GM21786 (cell line): ENCODE measurements at regions not wholly inside any gene's neighbourhood (a gene's known extent, or its start where the extent isn't known, plus 50 kb on each side); places are given as distances from the start of the nearest gene placed in this dataset.
A peak's percentile ranks its signal among the peaks of the same experiment; 100 is the strongest.

Experiments used
- ATAC-seq: cut with Tn5 transposase; IDR thresholded peaks from one replicate; pipeline ENCODE4 v1.9.1; 2021; ENCODE audit not compliant: unreplicated experiment

DNA sequence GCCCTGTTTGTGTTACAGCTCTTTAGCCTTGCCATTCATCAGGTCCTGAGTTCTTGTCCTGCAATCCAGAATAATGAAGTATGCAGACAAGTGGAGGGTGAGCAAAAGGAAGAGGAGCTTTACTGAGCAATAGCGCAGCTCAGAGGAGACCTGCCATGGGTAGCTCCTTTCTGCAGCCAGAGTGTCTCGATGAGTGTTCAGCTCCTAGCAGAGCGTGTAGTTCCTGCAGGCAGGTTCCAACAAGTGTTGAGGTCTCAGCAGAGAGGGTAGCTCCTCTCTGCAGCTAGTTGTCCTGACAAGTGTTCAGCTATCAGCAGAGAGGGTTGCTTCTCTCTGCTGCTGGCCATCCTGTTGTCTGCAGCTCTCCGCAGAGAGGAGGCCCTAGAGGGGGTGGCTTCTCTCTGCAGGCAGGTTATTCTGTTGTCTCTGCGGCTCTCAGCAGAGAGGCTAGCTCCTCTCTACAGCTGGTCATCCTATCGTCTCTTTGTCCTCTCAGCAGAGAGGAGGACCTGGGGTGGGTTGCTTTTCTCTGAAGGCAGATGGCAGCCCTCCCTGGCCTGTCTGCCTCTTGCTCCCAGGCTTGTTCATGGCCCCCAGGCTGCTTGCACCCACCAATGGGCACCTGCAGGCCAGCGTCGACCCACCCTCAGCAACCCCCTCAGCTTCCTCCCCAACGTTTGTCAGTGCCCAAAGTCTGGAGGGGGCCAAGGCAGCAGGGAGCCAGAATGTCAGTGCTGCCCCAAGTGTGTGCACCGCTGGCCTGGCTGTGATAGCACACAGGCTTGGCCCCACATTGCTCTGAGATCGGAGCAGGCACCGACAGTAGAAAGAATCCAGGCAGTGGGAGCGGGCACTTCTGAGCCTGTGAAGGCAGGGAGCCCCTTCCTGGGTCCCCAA lies 112.5 kb upstream of the RUNX3 start:
- ATAC-seq: no peak

DNA sequence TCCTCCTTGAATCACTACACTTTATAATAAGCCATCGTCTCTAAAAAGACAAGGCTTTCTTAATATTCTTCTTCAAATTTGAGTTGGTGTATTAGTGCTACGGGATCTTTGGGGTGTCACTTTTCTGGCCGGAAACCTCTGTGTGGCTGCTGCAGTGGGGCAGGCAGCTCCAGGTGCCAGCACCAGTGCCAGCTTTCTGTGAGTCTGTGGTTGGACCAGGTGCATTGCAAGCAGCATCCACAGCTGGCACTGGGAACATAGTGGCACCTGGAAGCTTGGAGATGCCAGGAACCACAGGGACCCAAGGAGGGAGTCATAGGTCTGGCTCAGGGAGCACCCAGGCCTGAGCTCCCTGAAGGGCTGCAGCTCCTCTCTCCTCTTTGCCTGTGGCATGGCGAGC lies 111.8 kb upstream of the RUNX3 start:
- no peak for ATAC-seq

DNA sequence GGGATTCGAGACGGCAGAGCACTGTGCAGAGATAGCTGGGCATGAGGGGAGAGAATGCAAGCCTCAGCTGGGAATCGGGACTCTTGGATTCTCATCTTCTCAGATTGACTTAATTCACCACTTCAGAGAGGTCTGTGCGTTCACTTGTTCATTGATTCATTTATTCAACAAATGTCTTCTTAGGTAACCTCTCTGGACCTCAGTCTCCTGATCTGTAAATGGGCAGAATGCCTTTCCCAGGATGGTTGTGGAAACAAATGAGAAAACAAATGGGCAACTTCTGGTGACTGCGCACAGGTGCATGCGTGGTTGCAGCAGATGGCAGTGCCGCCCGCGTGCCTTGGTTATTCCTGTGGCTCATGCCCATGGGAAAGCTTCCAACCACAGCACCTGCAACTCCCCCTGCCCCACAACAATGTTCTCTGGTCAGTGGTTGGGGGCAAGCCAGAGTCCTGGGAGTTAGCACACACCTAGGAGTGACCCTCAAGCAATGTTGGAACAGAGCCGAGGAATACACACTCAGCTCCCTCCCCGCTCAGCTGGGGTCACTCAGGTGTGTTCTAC lies 110.1 kb upstream of the RUNX3 start:
- ATAC-seq: no peak

DNA sequence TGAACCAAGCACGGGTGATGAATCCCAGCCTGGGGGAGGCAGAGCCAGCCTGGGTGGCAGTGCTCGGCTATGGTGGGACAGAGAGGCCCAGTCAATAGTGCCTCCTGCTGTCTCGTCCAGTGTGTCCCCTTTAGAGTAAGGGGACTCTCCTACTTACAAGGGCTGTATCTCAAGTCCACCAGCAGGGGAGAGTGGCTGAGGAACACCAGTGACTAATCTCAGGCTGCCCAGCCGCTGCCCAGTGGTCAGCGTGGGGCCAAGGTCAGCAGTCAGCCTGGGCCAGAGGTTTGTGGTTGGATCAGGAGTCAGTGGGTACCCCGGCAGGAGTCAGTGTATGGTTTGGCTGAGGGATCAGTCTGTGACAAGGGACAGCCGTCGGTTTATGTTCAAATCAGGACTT lies 109.2 kb upstream of the RUNX3 start:
- no peak for ATAC-seq

DNA sequence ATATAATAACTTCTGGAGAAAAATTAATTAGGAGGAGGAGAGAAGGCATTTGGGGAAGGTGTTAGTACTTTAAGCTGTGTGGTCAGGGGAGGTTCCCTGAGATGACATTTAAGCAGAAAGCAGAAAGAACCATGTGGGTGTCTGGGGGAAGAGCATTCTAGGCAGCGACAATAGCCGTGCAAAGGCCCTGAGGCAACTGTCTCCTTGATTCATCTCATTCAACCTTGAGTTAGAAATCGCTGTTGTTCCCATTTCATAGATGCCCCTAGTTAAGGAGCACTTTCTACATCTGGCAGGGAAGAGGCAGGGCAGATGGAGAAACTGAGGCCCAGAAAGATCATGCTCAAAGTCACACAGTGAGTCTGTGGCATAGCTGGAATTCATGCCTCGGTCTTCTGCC lies 108.6 kb upstream of the RUNX3 start:
- no peak for ATAC-seq

DNA sequence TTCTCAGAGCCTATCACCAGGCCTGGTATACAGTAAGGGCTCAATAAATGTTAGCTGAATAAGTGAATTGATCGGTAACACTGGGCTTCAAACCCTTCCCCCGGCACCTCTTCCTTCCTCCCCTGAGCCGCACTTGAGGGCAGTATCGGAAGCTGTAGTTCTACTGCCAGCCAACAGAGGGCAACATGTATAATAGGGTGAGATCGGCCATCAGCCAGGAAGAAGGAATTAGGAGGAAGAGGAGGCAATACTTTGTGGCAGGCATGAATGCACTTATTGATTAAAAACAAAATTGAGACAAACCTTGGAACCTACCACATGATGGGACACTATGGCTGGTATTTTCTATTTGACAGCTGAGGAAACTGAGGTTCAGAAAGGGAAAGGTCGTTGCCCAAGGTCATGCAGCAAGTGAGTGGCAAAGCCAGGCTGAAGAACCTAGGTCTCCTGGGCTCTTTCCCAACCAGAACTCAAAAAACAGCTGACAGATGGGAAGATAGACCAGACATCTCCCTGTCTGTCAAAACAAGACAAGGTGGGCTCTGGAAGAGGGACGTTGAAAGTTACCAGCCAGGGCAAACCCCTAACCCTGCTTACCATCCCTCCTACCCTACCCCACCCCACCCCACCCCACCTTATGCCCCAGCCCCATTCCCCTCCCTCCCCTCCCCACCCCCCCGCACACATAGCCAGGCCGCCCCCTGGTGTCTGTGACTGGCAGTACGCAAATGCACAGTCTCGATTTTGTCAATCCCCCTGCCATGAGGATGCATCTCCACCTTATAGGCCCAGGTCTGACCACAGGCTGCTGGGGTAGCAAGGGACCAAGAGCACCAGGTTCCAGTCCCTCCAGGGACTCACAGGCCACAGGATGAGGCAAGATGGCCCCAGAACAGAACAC lies 107.3 kb upstream of the RUNX3 start:
- no peak for ATAC-seq

DNA sequence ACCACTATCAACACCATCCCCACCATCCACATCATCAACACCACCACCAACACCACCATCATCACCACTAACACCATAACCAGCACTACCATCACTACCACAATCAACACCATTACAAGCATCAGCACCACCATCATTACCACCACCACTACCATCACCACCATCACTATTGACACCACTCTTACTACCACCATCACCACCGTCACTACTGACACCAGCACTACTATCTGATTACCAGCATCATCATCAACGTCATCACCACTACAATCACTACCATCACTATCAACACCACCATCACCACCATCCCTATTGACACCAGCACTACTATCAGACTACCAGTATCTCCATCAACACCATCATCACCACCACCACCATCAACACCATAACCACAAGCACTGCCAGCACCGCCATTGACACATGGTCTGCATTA lies 106.1 kb upstream of the RUNX3 start:
- ATAC-seq: no peak

DNA sequence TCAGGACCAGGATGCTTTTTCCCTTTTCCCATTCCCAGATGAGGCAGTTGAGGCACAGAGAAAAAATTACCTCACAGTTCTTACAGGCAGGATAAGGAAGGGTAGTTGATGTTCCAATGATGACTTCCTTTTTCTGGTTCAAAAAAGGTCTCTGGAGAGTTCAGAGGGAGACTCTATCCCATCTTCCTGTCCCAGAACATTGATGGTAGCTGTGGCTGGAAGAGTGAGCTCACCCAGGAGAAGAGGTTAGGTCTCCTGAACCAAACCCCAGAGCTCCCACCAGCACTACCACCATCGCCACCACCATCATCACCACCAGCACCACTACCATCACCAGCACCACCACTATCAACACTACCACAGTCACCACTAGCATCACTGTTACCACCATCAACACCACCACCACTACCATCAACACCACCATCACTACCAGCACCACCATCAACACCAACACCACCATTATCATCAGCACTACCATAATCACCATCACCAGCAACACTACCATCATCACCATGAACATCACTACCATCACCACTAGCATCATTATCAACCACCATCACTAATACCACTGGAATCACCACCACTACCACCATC lies 105.5 kb upstream of the RUNX3 start:
- no peak for ATAC-seq

DNA sequence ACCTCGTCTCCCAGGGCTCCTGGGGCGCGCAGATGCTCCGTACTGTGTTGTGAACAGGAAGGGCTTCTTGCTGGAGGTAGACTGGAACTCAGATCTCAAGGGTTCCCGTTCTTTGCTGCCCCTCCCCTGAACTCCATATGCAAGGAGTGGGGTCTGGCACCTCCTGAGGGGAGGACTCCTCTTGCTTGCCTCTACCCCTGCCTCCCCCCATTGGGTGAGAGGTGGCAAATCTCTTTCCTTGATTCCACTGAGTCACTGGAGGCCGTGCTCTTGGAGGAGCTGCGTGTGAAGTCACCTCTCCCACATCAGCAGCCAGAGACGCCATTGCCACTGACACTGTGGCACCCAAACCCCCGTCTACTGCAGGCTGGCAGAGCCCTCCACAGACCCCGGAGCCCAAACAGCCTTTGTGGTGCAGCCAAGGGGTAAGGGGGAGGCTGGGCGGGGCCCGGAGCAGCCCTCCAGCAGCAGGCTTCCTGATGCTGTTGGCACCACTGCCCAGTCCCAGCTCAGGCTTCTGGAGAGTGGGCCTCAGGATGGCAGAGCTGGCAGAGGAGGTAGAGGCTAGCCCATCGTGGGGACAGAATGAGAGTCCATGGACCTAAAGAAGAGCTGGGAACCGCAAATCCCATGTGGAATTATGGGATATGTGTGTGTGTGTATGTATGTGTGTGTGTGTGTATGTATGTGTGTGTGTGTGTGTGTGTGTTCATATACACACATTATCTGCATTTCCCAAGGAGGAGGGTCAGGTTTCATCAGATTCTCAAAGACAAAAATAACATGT lies 104.9 kb upstream of the RUNX3 start:
- no peak for ATAC-seq

DNA sequence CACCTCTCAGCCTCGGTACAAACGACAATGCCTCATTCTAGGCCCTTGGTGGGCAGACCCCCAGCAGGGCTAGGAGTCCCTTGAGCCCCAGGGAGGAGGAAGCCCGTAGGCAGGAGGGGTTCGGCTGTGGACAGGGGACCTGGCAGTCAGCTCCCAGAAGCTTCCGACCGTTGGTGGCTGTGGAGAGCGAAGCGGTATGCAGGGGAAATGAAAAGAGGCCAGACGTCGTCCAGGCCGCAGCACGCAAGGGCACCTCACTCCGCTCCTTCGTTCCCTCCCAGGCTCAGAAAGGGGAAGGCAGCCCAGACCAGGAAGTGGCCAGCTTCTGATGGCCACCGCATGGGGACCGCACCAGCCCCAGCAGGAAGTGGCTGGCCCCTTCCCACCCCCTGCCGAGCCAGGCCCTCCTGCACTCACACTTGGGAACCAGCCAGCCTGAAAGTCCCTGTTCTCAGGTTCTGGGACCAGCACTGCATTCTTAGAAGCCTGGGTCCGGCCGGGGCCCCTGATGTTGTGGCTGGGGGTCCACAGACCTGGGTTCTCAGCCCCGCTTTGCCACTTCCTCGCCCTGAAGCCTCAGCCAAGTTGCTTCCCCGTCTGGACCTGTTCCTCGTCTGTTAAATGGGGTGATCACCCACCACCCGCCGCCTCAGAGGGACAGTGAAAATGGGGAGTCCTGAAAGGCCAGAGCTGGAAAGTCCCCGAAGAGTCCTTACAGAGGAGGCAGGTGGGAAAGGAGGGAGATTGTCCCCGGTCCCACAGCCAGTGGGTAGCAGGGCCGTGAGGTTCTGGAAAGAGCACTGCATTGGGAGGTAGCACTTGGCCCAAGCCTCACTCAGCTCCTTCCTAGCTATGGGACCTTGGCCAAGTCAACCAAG lies 104.0 kb upstream of the RUNX3 start:
- ATAC-seq: no peak

DNA sequence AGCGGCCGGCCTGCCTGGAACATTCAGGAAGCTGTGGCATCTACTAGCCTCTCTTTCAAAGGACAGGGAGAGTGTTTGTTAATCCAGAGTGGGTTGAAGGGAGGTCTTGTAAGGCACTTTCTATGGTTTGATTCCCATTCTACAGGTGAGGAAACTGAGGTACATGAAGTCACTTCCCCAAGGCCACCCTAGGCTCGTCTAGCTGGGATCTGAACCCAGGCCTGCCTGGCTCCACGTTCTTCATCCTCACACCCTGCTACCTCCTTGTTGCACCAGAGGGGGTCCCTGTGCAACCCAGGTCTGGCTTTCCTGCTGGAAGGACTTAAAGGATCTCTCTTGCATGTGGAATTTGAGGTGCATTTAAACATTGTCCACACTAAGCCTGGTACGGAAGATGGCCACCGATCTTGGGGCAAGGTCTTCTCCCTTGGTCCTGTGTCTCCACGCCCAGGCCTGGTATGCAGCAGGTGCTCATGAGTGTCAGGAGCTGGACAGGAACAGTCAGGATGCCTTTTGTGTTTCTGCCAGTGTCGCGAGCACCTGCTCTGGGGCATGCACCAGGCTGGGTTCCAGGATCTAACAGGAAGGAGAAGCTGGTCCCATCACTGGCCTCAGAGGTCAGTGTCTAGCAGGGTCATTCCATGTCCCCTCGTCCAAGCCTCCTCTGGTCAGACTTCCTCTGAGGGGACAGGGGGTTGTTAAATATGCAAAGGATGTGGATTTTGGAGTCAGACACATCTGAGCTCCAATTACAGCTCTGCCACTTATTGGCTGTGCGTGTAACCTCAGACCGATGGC lies 103.2 kb upstream of the RUNX3 start:
- no peak for ATAC-seq

DNA sequence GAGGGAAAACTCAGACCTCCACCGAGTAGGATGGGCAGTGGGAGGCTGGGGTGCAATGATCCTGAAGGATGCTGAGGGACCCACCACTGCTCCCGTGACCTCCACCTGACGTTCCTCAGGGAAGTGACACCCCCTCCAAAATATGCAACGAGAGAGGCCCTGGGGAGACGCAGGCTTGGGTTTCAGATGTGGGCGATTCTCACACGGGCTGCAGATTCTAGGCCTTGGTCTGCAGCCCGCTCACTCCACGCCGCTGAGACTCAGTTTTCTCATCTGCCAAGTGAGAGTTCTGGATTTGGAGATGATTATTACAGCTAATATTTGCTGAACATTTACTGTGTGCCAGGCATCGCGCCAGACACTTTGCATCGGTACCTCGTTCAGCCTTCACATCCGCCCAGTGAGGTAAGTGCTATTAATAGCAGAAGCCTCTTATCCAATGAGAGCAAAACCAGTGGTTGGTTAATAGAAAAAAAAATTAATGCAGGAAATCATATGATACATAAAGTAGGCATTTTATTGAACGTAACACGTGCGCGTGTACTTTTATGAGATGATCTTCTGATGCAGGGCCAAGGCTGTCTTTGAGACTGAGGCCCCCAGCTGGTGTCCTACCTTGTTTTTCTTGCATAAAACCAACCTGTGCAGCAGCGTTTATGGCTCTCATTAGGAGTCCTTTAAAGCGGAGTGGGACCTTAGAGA lies 102.0 kb upstream of the RUNX3 start:
- ATAC-seq: peak; percentile 36

DNA sequence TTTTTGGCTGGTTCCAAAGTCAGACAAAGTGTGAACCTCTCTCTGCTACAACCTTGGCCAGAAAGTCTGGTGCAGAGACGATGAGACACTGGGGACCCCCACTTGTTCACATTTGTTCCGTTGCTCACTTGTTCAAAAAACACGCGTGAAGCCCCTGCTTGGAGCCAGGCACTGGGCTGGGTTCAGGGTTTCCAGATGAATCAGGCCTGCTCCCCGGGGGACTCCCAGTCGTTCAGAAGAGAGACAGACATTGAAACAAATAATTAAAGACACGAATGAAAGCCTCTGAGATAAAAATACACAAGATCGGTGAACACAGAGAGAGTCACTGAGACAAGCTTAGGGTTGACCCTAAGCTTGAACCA lies 101.5 kb upstream of the RUNX3 start:
- ATAC-seq: peak; percentile 11

DNA sequence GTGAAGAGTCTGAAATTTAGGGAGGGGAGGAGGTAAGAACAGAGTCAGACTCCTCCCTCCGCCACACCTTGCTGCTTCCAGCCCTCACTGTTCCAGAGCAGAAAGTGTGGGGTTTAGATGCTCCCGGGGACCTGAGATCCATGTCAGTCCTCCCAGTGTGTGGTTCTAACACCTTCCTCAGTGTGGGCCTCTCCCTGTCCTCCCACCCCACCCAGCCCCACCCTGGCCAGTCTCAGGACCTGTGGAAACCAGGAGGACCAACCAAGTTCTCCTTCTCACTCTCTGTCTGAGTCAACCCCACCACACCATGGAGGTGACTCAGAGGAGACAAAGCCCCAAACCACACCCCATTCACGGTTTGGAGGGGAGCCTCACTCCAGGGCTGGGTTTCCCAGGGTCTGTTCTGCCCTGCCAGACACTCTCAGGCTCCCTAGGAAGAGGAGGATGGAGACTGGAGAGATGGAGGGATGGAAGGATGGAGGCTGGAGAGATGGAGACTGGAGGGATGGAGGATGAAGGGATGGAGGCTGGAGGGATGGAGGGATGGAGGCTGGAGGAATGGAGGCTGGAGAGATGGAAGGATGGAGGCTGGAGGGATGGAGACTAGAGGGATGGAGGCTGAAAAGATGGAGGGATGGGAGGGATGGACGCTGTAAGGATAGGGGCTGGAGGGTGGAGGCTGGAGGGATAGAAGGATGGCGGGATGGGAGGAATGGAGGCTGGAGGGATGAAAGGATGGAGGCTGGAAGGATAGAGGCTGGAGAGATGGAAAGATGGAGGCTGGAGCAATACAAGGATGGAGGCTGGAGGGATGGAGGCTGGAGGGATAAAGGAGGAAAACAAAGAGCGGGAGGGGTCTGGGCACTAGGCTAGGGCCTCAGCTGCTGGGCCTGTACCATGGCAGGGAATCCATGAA lies 100.9 kb upstream of the RUNX3 start:
- peak; percentile 44 for ATAC-seq

DNA sequence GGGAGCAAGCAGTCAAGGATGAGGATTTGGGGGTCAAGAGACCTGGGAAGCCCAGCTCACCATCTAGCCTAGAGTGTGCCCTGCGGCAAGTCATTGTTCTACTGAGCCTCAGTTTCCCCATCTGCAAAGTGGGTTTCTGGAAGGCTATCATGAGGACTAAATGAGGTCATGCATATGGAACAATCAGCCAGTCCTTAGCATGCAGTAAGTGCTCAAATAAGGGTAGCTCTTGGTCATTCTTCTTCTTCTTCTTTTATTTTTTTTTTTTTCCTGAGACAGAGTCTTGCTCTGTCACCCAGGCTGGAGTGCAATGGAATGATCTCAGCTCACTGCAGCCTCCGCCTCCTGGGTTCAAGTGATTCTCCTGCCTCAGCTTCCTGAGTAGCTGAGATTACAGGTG lies 99.9 kb upstream of the RUNX3 start:
- ATAC-seq: no peak

DNA sequence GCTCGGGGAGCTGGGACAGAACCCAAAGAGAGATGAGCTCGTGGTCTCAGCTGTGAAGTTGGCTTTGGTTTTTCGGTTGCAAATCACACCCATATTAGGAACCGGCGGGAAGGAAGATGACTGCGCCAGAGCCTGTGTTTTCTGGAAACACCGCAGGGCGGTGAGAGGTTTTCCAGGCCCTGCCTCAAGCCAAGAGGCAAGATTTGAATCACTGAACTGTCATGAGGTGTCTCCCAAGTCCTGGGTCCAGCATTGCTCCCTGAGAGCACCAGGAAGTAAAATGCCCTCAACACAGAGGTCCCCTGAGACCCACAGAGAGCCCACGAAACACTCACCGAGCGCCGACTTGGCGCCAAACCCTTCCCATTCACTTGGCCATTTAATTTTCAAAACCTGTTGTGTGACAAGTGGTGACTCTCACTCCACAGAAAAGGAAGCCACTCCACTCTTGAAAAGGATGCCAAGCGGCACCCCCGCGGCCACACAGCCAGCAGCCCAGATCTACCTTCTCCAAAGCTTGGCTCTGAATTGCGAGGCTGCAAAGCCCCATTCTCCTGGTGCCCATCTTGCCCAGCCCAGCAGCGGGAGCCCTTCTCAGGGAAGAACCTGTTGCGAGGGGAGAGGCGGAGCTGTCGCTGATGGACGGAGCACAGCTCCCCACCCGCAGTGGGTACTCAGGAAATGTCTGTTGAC lies 99.0 kb upstream of the RUNX3 start:
- no peak for ATAC-seq

DNA sequence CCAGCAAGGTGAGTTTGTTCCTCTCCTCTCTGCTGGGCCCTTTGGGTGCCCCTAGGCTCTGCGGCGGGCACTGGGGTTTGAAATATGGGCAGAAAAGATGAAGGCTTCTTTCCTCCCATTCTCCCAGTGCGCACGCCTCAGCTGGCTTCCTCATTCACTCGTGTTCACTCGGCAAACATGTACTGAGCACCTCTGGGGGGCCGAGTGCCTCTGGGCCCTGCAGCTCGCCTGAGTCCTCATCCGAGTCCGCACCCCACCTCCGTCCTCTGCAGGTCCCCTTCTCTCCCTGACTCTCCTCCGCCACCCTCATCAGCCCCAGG lies 98.5 kb upstream of the RUNX3 start:
- ATAC-seq: no peak
